ENCODE measurements at regions not wholly inside any gene's neighbourhood (a gene's known extent, or its start where the extent isn't known, plus 50 kb on each side); places are given as distances from the start of the nearest gene placed in this dataset.

DNA sequence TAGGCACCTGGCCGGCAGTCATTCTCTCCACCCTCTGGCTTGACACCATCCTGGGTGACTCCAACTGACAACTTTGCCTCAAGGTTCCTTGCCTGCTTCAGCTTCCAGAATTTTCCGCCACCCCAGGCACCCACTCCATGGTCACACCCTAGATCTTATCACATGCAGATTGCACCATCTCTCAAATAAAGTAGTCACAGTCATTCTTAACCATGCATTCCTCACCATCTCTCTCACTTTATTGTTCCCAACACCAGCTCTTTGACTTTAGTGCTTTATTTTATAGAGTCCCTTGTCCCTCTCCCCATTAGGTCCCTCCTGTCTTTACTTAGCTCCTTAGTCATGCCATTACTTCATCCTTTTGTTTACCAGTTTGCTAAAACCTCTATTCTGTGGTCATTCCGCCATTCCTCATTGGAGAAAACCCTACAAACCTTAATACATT, 351.7 kb downstream of the SPRY2 start:
- H3K9me3 ChIP-seq (ENCODE audit: control insufficient read depth in 4 of 4, low read length in 3 of 4), result no peaks in the 10 kb centered on the region
- no peak overlapping the region for H3K27ac ChIP-seq (ENCODE audit: low read depth in 1 of 2, low read length in 2 of 2)
- H3K36me3 ChIP-seq (ENCODE audit: control insufficient read depth in 4 of 4, insufficient read depth in 3 of 4, low read depth in 1 of 4, low read length in 3 of 4), result no peaks in the 10 kb centered on the region
- WGBS, result 87% methylated on average over 3 of the region's 3 CpGs
- DNase-seq (ENCODE audit: low spot score), result no peak
- H3K9ac ChIP-seq (ENCODE audit: low read depth in 1 of 2, low read length in 2 of 2), result no peak overlapping the region
- no peak overlapping the region for H3K4me3 ChIP-seq (ENCODE audit: low read depth in 1 of 3, low read length in 3 of 3)
- no peaks in the 10 kb centered on the region for H3K27me3 ChIP-seq (ENCODE audit: control insufficient read depth in 4 of 4, insufficient read depth in 4 of 4, low read length in 3 of 4)
- TF ChIP-seq FOXA1 (IDR thresholded peaks at IDR 0.05) (no peak), TAF1 (conservative IDR thresholded peaks at IDR 0.05) (no peak), SP1 (IDR thresholded peaks at IDR 0.05) (no peak), YY1 (IDR thresholded peaks at IDR 0.05) (no peak), HNF4G (IDR thresholded peaks at IDR 0.05) (no peak), NR2F2 (IDR thresholded peaks at IDR 0.05) (no peak), HNF4A (conservative IDR thresholded peaks at IDR 0.05) (no peak), FOXA2 (IDR thresholded peaks at IDR 0.05) (no peak), RXRA (IDR thresholded peaks at IDR 0.05) (no peak), EGR1 (IDR thresholded peaks at IDR 0.05; ENCODE audit: low read depth in 2 of 2) (no peak), JUND (IDR thresholded peaks at IDR 0.05) (no peak), GABPA (IDR thresholded peaks at IDR 0.05 in 1 of 2, conservative IDR thresholded peaks at IDR 0.05 in 1 of 2) (no peak), RAD21 (IDR thresholded peaks at IDR 0.05) (no peak)
- TF ChIP-seq, protein P1, sequence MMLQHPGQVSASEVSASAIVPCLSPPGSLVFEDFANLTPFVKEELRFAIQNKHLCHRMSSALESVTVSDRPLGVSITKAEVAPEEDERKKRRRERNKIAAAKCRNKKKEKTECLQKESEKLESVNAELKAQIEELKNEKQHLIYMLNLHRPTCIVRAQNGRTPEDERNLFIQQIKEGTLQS (IDR thresholded peaks at IDR 0.05), result no peak
- TF ChIP-seq, protein P2, sequence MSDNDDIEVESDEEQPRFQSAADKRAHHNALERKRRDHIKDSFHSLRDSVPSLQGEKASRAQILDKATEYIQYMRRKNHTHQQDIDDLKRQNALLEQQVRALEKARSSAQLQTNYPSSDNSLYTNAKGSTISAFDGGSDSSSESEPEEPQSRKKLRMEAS (IDR thresholded peaks at IDR 0.05), result no peak
- TF ChIP-seq, protein P3, sequence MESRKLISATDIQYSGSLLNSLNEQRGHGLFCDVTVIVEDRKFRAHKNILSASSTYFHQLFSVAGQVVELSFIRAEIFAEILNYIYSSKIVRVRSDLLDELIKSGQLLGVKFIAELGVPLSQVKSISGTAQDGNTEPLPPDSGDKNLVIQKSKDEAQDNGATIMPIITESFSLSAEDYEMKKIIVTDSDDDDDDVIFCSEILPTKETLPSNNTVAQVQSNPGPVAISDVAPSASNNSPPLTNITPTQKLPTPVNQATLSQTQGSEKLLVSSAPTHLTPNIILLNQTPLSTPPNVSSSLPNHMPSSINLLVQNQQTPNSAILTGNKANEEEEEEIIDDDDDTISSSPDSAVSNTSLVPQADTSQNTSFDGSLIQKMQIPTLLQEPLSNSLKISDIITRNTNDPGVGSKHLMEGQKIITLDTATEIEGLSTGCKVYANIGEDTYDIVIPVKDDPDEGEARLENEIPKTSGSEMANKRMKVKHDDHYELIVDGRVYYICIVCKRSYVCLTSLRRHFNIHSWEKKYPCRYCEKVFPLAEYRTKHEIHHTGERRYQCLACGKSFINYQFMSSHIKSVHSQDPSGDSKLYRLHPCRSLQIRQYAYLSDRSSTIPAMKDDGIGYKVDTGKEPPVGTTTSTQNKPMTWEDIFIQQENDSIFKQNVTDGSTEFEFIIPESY (IDR thresholded peaks at IDR 0.05), result no peak
- TF ChIP-seq, protein P4, sequence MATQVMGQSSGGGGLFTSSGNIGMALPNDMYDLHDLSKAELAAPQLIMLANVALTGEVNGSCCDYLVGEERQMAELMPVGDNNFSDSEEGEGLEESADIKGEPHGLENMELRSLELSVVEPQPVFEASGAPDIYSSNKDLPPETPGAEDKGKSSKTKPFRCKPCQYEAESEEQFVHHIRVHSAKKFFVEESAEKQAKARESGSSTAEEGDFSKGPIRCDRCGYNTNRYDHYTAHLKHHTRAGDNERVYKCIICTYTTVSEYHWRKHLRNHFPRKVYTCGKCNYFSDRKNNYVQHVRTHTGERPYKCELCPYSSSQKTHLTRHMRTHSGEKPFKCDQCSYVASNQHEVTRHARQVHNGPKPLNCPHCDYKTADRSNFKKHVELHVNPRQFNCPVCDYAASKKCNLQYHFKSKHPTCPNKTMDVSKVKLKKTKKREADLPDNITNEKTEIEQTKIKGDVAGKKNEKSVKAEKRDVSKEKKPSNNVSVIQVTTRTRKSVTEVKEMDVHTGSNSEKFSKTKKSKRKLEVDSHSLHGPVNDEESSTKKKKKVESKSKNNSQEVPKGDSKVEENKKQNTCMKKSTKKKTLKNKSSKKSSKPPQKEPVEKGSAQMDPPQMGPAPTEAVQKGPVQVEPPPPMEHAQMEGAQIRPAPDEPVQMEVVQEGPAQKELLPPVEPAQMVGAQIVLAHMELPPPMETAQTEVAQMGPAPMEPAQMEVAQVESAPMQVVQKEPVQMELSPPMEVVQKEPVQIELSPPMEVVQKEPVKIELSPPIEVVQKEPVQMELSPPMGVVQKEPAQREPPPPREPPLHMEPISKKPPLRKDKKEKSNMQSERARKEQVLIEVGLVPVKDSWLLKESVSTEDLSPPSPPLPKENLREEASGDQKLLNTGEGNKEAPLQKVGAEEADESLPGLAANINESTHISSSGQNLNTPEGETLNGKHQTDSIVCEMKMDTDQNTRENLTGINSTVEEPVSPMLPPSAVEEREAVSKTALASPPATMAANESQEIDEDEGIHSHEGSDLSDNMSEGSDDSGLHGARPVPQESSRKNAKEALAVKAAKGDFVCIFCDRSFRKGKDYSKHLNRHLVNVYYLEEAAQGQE (IDR thresholded peaks at IDR 0.05), result no peak
- TF ChIP-seq, protein P5, sequence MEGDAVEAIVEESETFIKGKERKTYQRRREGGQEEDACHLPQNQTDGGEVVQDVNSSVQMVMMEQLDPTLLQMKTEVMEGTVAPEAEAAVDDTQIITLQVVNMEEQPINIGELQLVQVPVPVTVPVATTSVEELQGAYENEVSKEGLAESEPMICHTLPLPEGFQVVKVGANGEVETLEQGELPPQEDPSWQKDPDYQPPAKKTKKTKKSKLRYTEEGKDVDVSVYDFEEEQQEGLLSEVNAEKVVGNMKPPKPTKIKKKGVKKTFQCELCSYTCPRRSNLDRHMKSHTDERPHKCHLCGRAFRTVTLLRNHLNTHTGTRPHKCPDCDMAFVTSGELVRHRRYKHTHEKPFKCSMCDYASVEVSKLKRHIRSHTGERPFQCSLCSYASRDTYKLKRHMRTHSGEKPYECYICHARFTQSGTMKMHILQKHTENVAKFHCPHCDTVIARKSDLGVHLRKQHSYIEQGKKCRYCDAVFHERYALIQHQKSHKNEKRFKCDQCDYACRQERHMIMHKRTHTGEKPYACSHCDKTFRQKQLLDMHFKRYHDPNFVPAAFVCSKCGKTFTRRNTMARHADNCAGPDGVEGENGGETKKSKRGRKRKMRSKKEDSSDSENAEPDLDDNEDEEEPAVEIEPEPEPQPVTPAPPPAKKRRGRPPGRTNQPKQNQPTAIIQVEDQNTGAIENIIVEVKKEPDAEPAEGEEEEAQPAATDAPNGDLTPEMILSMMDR (IDR thresholded peaks at IDR 0.05; ENCODE audit: low read depth, low read length, missing input control), result no peak
- no peaks in the 10 kb centered on the region for H3K4me1 ChIP-seq (ENCODE audit: control insufficient read depth in 4 of 4, insufficient read depth in 4 of 4, low read length in 3 of 4)

Measured in liver (tissue), 8 donors.